PC-3 (cell line): ENCODE measurements at regions not wholly inside any gene's neighbourhood (a gene's known extent, or its start where the extent isn't known, plus 50 kb on each side); places are given as distances from the start of the nearest gene placed in this dataset.

Experiments used
- ATAC-seq: fragments of 200-7000 bp; cut with Tn5 transposase; 2 replicates; pipeline ENCODE4 v1.9.1; 2020; ENCODE audit warnings: mild to moderate bottlenecking, moderate library complexity
- BruUV-seq: library from RNA; stranded (reverse); fragments of 400-500 nt; replicated peaks from 2 replicates; lab custom pipeline; 2021; lab: Mats Ljungman, UMichigan
- CTCF ChIA-PET: fragments of 300-600 bp; sonication (Branson Sonifier 250); formaldehyde crosslinking; loops from one replicate; lab custom pipeline; 2022; ENCODE audit warnings: antibody characterized with exemption; lab: Charles Lee
- POLR2A ChIA-PET: fragments of 300-600 bp; sonication (Branson Sonifier 250); formaldehyde crosslinking; loops from one replicate; lab custom pipeline; 2022; ENCODE audit warnings: antibody characterized with exemption; ENCODE audit not compliant: unreplicated experiment; lab: Charles Lee
- DNase-seq: peaks from one replicate; pipeline ENCODE4 v3.0.0-alpha.2; 2015
- H2AFZ ChIP-seq: fragments of 300-600 bp; sonication (generic); 2 replicates; pipeline ENCODE4 v1.6.0; 2016; ENCODE audit warnings: antibody characterized with exemption, low read length
- H3F3A ChIP-seq: fragments of 300-600 bp; sonication (generic); one replicate; pipeline ENCODE4 v1.6.0; 2017; ENCODE audit warnings: antibody characterized with exemption, low read length, control low read depth, mild to moderate bottlenecking; ENCODE audit not compliant: unreplicated experiment
- H3K27ac ChIP-seq: fragments of 300-600 bp; sonication (generic); 2 replicates; pipeline ENCODE4 v1.5.1; 2016; ENCODE audit warnings: mild to moderate bottlenecking, low read length
- H3K27me3 ChIP-seq: fragments of 300-600 bp; sonication (generic); 2 replicates; pipeline ENCODE4 v1.6.1; 2016; ENCODE audit warnings: low read length, mixed read lengths
- H3K36me3 ChIP-seq: fragments of 300-600 bp; sonication (generic); 2 replicates; pipeline ENCODE4 v1.6.1; 2016; ENCODE audit warnings: low read depth, mixed run types, low read length, mixed read lengths
- H3K4me1 ChIP-seq: fragments of 300-600 bp; sonication (generic); 2 replicates; pipeline ENCODE4 v1.5.1; 2016; ENCODE audit warnings: low read length; ENCODE audit not compliant: insufficient read depth
- H3K4me2 ChIP-seq: fragments of 300-600 bp; sonication (generic); 2 replicates; pipeline ENCODE4 v1.6.0; 2016; ENCODE audit warnings: low read length
- H3K4me3 ChIP-seq: fragments of 300-600 bp; sonication (generic); 2 replicates; pipeline ENCODE4 v1.5.1; 2016; ENCODE audit warnings: mild to moderate bottlenecking, low read length, mixed read lengths
- H3K79me2 ChIP-seq: fragments of 300-600 bp; sonication (generic); 2 replicates; pipeline ENCODE4 v1.6.1; 2017; ENCODE audit warnings: low read length, mixed read lengths
- H3K9ac ChIP-seq: fragments of 300-600 bp; sonication (generic); 2 replicates; pipeline ENCODE4 v1.6.0; 2016; ENCODE audit warnings: mild to moderate bottlenecking, low read length
- H3K9me2 ChIP-seq: fragments of 300-600 bp; sonication (generic); replicated peaks from 2 replicates; pipeline ENCODE4 v1.6.1; 2016; ENCODE audit warnings: mixed run types, low read length, mixed read lengths
- H3K9me3 ChIP-seq: fragments of 300-600 bp; sonication (generic); 2 replicates; pipeline ENCODE4 v1.6.1; 2016; ENCODE audit warnings: low read length, mixed read lengths
- H4K20me1 ChIP-seq: fragments of 300-600 bp; sonication (generic); 2 replicates; pipeline ENCODE4 v1.6.1; 2016; ENCODE audit warnings: low read length, mixed read lengths
- CTCF ChIP-seq: fragments of 300-600 bp; sonication (generic); conservative IDR thresholded peaks from 2 replicates; pipeline ENCODE4 v1.5.1; 2017; ENCODE audit warnings: antibody characterized with exemption, low read depth, mild to moderate bottlenecking, low read length
- EZH2 ChIP-seq: fragments of 300-600 bp; sonication (generic); IDR thresholded peaks from one replicate; pipeline ENCODE4 v1.6.1; 2017; ENCODE audit warnings: antibody characterized with exemption, mild to moderate bottlenecking, low read length; ENCODE audit not compliant: unreplicated experiment
- EZH2phosphoT487 ChIP-seq: fragments of 300-600 bp; sonication (generic); IDR thresholded peaks from 2 replicates; pipeline ENCODE4 v1.6.1; 2018; ENCODE audit warnings: mild to moderate bottlenecking, antibody characterized with exemption, low read length, borderline replicate concordance
- intact Hi-C: fragments of 100-400 bp; cut with micrococcal nuclease; formaldehyde crosslinking; loops from 2 replicates; pipeline ENCODE4 v1.9.0; 2023

GRCh38 chr2:101558740-101559525 lies 84.0 kb upstream of the RFX8 start:
- ATAC-seq = peak; percentile 46
- intact Hi-C loops = no loop called here
- TF ChIP-seq EZH2phosphoT487 = no peak
- no peak for TF ChIP-seq CTCF
- no peak for TF ChIP-seq EZH2
- no peaks in the 10 kb centered on the region for H3K9me3 ChIP-seq
- H3F3A ChIP-seq = no peaks in the 10 kb centered on the region
- no peaks in the 10 kb centered on the region for H3K9me2 ChIP-seq
- no peak overlapping the region for H3K4me3 ChIP-seq
- peak; percentile 22 for DNase-seq
- H3K9ac ChIP-seq = no peak overlapping the region
- peak overlapping the region; percentile 16 for H2AFZ ChIP-seq
- no TSS peak for BruUV-seq
- no peaks in the 10 kb centered on the region for H3K27me3 ChIP-seq
- H3K36me3 ChIP-seq = no peaks in the 10 kb centered on the region
- no peaks in the 10 kb centered on the region for H4K20me1 ChIP-seq
- ChIA-PET POLR2A (no interaction called here), CTCF (interaction anchor here (0.7 kb wide), 1 partner anchor 217 kb away, joined by 3 read pairs; no protein-coding TSS in a partner anchor)
- H3K4me2 ChIP-seq = peak overlapping the region; percentile 36
- peak overlapping the region; percentile 5 for H3K27ac ChIP-seq
- H3K79me2 ChIP-seq = no peaks in the 10 kb centered on the region
- H3K4me1 ChIP-seq = peaks cover 17% of the 10 kb centered on the region

- intact Hi-C loops = no loop called here
- BruUV-seq = no TSS peak
- Histone ChIP-seq H3K4me1 (peaks cover 17% of the 10 kb centered on the region), H2AFZ (no peak overlapping the region), H3F3A (no peaks in the 10 kb centered on the region), H3K9me2 (no peaks in the 10 kb centered on the region), H3K4me3 (no peak overlapping the region), H3K27me3 (no peaks in the 10 kb centered on the region), H3K36me3 (no peaks in the 10 kb centered on the region), H3K9me3 (no peaks in the 10 kb centered on the region), H3K27ac (no peak overlapping the region), H3K79me2 (no peaks in the 10 kb centered on the region), H3K9ac (no peak overlapping the region), H3K4me2 (no peak overlapping the region), H4K20me1 (no peaks in the 10 kb centered on the region)
- ChIA-PET POLR2A (interaction anchor here (0.6 kb wide), 1 partner anchor 190 kb away, joined by 3 read pairs; no protein-coding TSS in a partner anchor), CTCF (no interaction called here)
- TF ChIP-seq EZH2 = no peak
- no peak for TF ChIP-seq CTCF
- TF ChIP-seq EZH2phosphoT487 = no peak
- no peak for ATAC-seq
- no peak for DNase-seq
Measured at GRCh38 chr2:101556033-101556459, 81.1 kb upstream of the RFX8 start.

- Histone ChIP-seq H3K27me3 (no peaks in the 10 kb centered on the region), H3K4me3 (no peak overlapping the region)
- CTCF ChIA-PET = no interaction called here
Measured at GRCh38 chr2:101551336-101551888, 76.5 kb upstream of the RFX8 start.

More at GRCh38 chr2:101551336-101551888, 76.5 kb upstream of the RFX8 start:
- Histone ChIP-seq H4K20me1 (no peaks in the 10 kb centered on the region), H3K4me2 (no peak overlapping the region), H3K4me1 (peaks cover 6% of the 10 kb centered on the region), H2AFZ (no peak overlapping the region), H3K9ac (no peak overlapping the region), H3K79me2 (no peaks in the 10 kb centered on the region), H3K9me3 (no peaks in the 10 kb centered on the region), H3K27ac (no peak overlapping the region), H3F3A (no peaks in the 10 kb centered on the region), H3K36me3 (no peaks in the 10 kb centered on the region), H3K9me2 (no peaks in the 10 kb centered on the region)
- BruUV-seq = no TSS peak
- TF ChIP-seq CTCF (no peak), EZH2phosphoT487 (no peak), EZH2 (no peak)
- ATAC-seq (no peak), DNase-seq (no peak)
- intact Hi-C loops = no loop called here
- POLR2A ChIA-PET = no interaction called here
